GM19455 (cell line): ENCODE measurements at regions not wholly inside any gene's neighbourhood (a gene's known extent, or its start where the extent isn't known, plus 50 kb on each side); places are given as distances from the start of the nearest gene placed in this dataset.
A peak's percentile ranks its signal among the peaks of the same experiment; 100 is the strongest.

ENCODE experiments used
- ATAC-seq: cut with Tn5 transposase; IDR thresholded peaks from one replicate; pipeline ENCODE4 v1.9.1; 2021; ENCODE audit not compliant: unreplicated experiment

DNA sequence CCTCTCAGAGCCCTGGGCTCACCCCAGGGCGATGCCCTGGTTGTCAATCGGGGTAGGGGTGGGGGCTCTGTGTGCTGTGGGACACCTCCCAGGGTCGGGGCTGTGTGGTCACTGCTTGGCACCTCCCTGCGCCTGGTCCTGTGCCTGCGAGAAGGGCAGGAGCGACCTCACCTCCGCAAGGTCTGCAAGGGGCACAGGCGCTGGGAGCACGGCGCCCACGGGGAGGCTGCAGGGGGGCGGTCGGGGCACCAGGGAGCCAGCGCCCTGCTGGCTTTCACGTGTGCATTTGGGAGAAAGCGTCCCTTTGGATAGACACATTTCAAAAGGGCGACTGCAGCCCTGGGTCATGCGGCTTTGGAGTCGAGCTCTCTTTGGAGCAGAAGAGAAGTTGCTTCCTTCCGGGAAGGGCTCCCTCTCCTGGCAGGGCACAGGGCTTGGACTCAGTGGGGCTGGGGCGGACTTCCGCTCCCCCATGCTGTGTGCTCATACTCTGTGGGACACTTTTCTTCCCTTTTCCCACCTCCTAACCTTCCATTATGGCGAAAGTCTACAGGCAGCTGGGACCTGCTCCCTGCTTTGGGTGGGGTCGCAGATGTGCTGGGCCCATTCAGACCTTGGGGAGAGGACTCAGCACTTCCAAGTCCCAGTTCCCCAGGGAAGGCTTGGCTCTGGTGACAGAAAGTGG is 52.9 kb upstream of the SLC28A3 start:
- ATAC-seq, result no peak

DNA sequence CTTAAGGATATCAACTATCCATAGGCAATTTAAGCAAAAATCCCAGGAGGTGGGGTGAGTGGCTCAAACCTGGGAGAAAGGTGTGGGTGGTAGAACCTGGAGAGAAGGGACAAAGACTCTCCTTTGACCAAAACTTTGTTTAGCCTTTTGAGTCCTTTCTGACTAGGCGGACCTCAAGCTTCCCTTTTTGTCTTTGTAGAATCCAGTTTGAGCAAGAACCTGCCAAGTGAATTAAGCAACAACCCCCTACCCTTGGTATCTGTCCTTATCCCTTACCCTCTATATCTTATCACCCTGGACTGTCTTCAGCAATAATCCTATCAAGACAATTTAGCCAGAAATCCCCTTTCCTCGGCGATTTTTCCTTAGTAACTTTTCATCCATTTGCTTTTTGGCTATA is 53.5 kb upstream of the SLC28A3 start:
- no peak for ATAC-seq

DNA sequence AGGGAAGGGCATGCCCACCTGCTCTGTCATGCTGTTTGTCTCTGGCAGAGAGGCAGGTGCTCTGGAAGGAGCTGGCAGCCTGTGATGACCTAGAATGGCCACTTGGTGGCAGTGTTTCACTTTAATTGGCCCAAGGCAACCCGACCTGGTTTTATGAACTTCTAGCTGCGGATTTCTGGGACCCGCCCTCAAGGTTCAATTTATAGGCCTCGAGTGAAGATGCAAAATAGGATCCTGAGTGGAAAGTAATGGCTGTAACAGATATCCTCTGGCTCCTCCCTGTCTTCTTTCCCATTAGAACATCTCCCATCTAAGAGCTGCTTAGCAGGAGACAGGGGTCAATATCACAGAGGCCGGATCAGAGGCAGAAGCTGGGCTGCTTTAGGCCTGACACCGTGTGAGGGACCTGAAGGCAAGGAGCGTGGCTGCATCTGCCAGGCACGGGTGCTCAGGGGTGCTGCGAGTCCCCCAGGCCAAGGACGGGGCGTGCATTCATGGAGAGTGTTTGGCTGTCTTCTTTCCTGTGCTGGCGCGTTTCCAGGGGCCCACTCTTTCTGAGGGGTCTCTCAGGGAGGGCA is 56.7 kb upstream of the SLC28A3 start:
- ATAC-seq, result peak; percentile 67

DNA sequence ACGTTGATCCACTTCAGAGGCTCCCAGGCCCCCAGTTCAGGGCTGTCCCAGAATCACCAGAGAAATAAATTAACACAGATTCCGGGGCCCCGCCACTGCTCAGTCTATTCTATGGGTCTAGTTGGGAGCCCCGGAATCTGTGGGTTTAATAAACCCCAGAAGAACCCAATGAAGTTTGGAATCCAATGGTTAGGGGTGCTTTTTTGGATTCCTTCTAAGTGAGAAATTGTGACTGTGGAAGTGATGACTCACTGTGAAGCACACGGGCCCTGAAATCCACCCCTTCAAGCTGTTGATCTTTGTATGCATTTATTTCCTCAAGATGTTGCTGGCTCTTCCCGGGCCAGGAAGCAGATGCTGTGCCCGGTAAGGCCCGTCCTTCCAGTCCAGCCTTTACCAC is 57.3 kb upstream of the SLC28A3 start:
- ATAC-seq, result no peak

DNA sequence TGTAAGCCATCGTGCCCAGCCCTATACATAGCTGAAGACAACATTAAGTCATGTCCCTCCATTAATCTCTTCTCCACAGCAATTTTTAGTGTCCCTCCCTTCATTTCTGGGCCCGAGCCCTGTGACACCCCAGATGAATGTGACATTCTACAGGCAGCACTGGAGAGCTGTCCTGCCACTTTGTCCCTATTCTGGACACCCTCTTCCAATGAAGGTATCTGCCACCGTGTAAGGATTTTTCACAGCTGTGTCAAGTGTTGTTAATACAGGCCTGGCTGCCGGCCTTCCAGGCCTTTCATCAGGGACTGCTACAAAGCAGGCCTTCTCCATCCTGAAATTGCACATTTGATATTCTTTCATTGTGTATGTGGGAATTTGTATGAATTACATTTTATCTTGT is 62.0 kb upstream of the SLC28A3 start:
- no peak for ATAC-seq

DNA sequence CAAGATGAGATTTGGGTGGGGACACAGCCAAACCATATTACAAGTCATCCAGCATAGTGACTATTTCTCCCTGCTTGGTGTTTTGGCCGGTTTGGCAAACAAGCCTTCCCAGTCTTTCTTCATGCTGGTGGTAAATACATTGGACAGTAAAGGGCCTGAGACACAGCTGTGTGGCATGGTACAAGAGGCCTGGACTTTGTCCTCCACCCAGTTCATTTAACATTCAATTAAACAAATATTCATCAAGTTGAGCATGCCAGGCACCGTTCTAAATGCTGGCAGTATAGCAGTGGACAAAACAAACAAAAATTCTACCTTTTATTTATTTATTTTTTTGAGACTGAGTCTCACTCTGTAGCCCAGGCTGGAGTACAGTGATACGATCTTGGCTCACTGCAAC is 62.7 kb upstream of the SLC28A3 start:
- no peak for ATAC-seq

DNA sequence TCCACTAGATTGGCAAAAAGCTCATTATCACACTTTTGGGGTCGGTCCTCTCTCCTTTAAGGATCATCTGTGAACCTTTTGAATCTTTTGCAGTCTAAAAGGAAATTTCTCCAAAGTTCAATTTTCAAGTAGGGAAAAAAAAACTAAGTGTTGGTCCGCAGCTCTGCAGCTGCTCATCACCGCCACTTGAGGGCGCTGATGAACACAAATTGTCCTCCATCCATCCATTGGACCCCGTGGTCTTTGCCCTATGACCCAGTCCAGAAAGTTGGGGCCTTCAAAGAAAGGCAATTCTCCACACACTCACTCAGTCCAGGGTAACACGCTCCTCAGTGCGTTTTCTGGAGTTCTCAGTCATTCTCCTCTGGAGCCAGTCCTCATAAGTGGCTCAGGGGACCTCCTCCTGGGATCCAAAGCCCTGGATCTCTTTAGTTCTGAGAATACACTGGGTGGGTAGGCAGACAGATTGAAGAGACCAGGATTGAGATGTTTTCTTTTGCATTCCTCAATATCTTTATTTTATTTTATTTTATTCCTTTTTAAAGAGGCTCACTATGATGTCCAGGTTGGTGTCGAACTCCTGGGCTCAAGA is 63.6 kb upstream of the SLC28A3 start:
- ATAC-seq, result no peak

DNA sequence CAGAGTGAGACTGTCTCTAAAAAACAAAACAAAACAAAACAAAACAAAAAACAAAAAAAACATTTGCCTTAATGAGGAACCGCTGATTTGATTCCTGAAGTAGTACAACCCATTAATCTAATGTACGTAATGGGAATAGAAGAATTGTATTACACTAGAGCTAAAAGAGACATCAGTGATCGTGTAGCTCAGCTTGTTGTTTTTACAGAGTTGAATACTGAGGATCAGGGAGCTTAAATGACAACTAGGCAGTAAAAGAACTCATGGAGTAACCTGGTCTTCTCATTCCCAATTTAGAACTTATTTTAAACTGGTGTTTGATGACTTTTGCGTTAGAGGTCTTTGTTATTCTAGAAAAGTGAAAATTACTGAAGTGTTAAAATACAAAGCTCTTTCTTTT is 65.1 kb upstream of the SLC28A3 start:
- ATAC-seq, result no peak

DNA sequence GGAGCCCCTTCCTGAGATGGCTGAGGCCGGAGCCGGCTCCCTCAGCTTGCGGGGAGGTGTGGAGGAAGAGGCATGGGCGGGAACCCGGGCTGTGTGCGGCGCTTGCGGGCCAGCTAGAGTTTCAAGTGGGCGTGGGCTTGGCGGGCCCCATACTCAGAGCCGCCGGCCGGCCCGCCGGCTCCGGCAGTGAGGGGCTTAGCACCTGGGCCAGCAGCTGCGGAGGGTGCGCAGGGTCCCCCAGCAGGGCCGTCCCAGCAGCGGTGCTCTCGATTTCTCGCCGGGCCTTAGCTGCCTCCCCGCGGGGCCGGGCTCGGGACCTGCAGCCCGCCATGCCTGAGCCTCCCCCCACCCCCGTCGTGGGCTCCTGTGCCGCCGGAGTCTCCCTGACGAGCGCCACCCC is 67.9 kb upstream of the SLC28A3 start:
- no peak for ATAC-seq

DNA sequence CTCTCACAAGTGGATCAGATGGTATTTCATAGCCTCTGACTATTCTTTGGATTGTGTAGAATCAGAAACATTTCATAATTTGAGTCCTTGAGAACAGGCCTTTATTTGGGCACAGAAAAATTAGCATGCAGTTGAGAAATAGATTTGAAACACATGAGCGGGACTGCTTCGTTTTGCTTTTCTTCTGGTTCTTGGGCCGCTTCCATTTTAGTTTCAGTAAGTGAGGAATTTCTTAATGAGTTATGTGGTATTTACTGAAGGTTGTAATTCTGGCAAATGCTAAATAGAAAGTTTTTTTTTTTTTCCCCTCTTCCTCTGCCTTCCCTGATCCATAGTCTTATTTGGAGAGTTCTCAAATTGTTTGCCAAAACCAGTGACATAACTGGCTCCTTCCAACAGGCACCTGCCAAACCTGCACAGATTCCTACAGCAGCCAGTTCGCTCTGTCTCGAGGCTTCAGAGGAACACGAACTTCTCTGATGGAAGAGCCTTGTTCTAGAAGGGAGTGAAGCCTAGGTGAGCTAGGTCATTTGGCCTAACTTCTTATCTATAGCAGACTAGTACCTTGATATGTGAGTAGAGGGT is 71.2 kb upstream of the SLC28A3 start:
- no peak for ATAC-seq

DNA sequence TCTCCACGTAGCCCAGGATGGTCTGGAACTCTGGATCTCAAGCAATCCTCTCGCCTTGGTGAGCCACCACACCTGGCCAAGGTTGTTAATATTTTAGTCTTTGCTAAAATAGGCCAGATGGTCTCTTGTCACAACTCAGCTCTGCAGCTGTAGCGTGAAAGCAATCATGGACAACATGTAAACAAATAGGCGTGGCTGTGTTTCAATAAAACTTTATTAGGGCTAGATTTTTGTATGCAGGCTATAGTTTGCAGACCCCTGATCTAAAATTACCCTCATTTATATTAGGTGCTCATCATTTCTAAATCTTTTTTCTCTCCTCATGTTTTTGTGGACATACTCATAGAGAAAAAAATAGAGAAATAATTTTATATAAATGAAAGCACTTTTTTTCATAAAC is 72.1 kb upstream of the SLC28A3 start:
- ATAC-seq, result no peak

DNA sequence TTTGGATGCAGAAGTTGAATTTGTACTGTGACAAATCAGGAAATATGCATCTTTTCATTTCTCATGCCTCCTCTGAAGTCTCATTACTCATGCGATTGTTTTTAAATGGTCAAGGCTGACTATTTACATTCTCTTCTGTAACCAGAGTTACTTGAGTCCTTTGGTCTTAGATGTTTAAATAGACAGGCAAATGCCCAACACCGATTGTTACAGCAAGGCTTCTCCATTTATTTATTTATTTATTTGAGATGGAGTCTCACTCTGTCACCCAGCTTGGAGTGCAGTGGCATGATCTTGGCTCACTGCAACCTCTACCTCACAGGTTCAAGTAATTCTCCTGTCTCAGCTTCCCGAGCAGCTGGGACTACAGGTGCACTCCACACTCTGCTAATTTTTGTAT is 72.7 kb upstream of the SLC28A3 start:
- no peak for ATAC-seq

DNA sequence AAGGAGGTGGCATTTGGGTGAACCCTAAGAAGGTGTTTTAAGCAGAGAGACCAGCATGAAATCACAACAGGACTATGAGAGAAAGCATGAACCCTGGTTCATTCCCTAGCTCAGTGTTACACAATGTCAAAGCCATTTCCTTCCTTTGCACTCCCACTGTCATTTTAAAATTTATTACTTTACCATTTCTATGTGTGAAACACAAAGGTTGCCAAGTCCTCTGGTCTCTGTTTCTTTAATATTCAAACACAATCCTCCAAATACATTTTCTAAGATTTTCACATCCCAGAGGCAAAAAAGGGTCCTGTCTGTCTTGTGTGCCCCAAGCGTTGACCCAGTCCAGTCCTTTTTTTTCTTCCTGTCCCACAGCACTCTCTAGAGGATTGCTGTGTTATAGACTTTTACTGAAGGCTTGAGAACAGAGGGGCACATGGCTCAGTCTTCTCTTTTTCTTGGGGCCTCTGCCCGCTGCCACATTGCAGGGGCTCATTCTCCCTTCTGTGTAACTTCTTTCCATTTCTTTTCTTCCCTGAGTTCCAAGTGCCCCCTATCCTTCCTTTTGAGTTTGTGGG is 78.6 kb upstream of the SLC28A3 start:
- no peak for ATAC-seq

DNA sequence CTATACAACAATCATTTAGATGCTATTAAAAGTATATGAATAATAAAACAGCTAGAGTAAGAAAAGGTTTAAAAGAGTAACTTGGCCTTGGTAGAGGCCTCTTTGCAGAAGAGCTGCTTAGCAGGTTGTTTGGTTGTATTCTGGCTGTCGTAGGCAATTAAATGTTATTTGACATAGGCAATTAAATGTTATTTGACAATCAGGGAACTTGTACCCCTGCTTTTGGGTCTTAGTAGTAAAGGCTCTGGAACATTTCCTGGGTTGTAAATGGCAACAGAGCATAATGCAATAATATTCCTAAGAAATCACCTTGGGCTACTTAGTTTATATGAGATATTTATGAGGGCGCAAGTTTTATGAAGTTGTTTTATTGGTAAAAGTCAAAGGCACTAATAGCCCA is 84.4 kb upstream of the SLC28A3 start:
- no peak for ATAC-seq

DNA sequence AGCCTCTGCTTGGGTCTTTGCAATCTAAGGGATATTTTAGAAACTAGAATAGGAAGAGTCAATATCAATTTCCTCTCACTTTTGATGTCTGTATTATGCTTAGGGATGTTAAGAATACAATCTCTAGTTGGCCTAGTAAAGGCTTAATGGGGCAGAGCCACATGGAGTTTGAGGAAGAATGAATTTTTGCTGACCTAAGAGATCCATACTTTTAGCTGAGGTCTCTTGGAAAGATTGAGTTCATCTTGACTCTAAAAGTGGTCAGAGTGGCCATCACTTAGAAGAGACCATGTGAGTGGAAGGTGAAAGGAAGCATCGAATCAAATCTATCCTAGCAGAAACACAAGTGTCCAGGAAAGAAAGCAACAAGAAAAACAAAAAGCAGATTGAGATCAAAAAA is 92.2 kb upstream of the SLC28A3 start:
- no peak for ATAC-seq

DNA sequence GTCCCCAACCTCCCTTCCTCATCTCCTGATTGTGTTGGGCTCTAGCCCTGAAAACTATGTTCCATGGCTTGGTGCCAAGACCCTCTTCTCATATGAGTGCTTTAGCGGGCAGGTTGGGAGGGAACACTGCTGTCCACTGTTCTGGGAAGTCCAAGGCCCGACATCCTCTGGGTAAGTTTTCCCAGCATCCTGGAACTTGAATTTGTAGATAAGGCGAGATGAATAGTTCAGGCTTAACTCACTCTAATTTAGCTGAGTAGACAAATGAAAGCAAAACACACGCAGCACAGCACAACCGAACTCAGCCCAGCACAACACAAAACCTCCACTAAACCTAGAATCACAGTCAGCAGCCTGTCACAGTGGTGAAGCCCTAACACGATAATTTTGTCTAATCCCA is 95.3 kb upstream of the SLC28A3 start:
- ATAC-seq, result no peak

DNA sequence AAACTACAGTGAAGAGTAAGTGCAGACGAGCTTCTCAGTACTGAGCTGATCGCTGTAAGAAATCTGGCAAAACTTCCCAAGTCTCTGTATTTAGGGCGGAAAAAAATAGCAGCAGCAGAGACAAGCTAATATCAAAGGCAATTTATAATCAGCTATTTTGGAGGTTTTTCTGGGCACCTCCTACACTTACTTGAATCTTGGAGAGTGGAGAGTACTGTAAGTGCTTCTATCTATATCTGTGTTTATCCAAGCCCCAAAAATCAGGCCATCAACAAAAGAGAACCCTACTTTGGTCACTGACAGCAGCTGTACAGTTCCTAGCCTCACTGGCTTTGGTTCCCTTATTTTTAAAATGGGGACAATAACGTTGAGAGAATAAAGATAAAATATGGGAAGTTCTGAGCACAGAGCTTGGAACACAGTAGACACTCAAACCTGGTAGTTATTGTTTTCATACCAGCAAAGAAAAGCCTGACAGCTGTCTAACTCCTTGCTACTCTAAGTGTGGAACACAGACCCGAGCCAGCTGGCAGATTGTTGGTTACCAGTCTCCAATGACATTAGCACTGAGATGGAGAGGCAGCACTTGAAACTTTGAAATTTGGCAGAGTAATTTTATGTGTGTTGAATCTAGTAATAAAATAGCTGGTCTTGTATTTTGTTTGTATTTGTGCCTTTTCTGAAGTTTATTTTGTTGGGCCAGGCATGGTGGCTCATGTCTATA is 96.0 kb upstream of the SLC28A3 start:
- no peak for ATAC-seq

DNA sequence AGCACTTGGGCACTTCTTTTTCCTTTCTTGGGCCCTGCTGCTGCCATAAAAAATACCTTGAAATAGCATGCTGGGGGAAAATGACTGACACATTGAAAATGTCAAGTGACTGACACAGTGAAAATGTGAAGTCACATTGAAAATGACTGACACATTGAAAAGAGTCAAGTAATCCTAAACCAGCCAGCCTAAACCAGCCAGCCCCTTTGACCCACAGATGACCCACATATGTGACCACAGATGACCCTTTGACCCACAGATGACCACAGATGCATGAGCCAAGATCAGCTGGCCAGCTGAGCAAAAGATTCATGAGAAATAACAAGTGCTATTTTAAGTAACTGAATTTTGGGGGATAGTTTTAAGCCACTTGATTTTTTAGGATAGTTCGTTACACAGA is 97.8 kb upstream of the SLC28A3 start:
- no peak for ATAC-seq

DNA sequence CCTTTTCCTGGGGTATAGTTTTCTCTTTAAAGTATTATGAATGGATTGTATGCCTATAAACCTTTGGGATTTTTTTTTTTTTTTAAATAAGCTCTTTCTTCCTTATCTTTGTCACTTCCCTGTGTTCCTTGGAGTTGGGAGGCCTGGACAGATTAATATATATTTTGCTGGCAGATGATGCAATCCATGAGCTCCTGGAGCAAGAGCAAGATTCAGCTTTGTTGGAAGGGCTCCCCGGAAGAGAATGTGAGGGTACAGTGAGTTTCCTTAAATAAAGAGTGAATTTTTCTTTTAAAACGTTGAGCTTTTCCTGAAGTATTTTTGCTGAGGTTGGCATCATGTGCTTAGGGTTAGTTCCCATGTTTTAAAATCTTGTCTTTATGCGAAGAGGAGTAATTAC is 98.7 kb upstream of the SLC28A3 start:
- ATAC-seq, result no peak

DNA sequence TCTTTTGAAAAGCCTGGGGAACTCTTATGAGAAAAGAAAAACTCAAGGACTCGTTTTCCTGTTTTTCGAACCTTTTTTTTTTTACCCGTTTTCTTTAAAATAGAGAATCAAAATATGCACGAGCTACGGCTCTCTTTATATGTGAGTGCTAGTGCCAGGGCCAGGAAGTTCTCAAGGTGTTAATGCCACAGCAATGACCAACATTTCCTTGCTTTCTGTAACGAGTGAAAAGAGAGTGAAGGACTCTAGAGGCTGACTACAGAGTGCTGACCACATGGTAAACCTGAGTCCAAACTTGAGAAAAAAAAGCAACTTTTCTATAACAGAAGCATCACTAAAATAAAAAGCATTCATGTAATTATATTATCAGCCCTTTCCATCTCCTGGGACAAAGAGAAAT is 102.2 kb upstream of the SLC28A3 start:
- ATAC-seq, result no peak

DNA sequence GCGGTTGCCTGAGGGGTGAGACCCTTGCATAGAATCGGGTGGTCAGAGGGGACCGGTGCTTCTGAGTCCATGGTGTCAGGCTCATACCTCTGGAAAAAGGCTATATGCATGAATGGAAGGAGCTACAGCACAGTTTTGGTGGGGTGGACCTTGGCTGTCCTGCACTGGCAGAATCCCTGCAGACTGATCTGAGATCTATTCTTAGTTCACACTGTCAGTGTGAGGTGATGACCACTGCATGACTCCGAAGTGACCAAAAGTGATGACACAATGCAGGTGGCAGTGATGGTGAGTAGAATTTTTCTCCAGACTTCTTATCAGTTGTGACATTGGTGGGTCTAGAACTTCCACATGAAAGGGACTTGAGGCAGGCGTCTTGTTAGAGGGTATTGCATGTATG is 105.2 kb upstream of the SLC28A3 start:
- ATAC-seq, result no peak

DNA sequence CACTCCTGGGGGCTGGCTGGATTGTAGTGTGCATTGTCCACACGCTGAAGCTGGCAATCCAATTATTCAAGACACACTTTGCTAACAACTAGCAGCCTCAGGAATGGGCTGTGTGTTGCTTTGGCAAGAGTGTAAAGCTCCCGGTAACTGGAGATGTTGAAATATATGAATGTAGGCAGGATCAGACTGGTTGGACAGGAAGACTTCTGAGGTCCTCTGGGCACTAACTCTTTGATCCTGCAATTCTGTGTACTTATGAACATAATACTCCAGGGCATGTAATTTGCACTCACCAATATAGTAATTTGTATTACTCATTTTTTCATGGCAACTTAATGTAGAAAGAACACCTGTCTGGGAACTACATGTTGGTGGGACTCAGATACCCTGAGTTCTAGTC is 106.7 kb upstream of the SLC28A3 start:
- ATAC-seq, result no peak
